CD14-positive monocyte (primary cell): ENCODE measurements at regions not wholly inside any gene's neighbourhood (a gene's known extent, or its start where the extent isn't known, plus 50 kb on each side); places are given as distances from the start of the nearest gene placed in this dataset.

Experiments
- DNase-seq, 3 donors: peaks; one replicate each; pipeline ENCODE4 v3.0.0-alpha.2; 2011 to 2022
- H2AFZ ChIP-seq: 2 replicates; pipeline ENCODE4 v1.6.0; 2012; ENCODE audit warnings: mild to moderate bottlenecking, low read depth, low read length, inconsistent platforms; ENCODE audit not compliant: insufficient read depth, poor library complexity, severe bottlenecking
- H3K27ac ChIP-seq, 2 donors: 1 replicate in 1 of 2; 2 replicates in 1 of 2; pipeline ENCODE4 v1.5.1; 2012 to 2013; ENCODE audit warnings: low read length in 2 of 2, control low read depth in 1 of 2, inconsistent platforms in 1 of 2, low read depth in 1 of 2, mild to moderate bottlenecking in 1 of 2
- H3K27me3 ChIP-seq, 2 donors: one replicate each; pipeline versions ENCODE4 v1.6.0 to v1.6.1; 2011 to 2013; ENCODE audit warnings: low read length in 2 of 2; ENCODE audit not compliant: control insufficient read depth in 2 of 2, insufficient read depth in 2 of 2
- H3K36me3 ChIP-seq, 2 donors: replicated peaks in 1 of 2; 1 replicate in 1 of 2; 2 replicates in 1 of 2; pipeline versions ENCODE4 v1.5.1 to v1.6.1; 2012 to 2013; ENCODE audit warnings: low read length in 2 of 2, control low read depth in 1 of 2, inconsistent platforms in 1 of 2, mild to moderate bottlenecking in 1 of 2; ENCODE audit not compliant: insufficient read depth in 2 of 2, control insufficient read depth in 1 of 2
- H3K4me1 ChIP-seq, 2 donors: 1 replicate in 1 of 2; 2 replicates in 1 of 2; pipeline versions ENCODE4 v1.5.1 to v1.6.1; 2012 to 2013; ENCODE audit warnings: low read length in 2 of 2, control low read depth in 1 of 2, inconsistent platforms in 1 of 2, mild to moderate bottlenecking in 1 of 2, moderate library complexity in 1 of 2; ENCODE audit not compliant: insufficient read depth in 2 of 2, control insufficient read depth in 1 of 2
- H3K4me2 ChIP-seq: replicated peaks from 2 replicates; pipeline ENCODE3; 2012; ENCODE audit warnings: low read length, moderate library complexity, mild to moderate bottlenecking; ENCODE audit not compliant: poor library complexity, severe bottlenecking; ENCODE audit errors: extremely low read depth
- H3K4me3 ChIP-seq, 3 experiments: fragments of 200-600 bp in 1 of 3; sonication (generic) in 1 of 3; replicated peaks in 1 of 3; 1 replicate in 2 of 3; 2 replicates in 1 of 3; pipeline ENCODE4 v1.5.1; 2011 to 2013; ENCODE audit warnings: low read length in 3 of 3, mild to moderate bottlenecking in 3 of 3, control low read depth in 2 of 3, low read depth in 2 of 3, inconsistent platforms in 1 of 3, moderate library complexity in 1 of 3
- H3K79me2 ChIP-seq: 2 replicates; pipeline ENCODE4 v1.6.0; 2012; ENCODE audit warnings: mild to moderate bottlenecking, control low read depth, inconsistent platforms, low read length, moderate library complexity; ENCODE audit not compliant: insufficient read depth
- H3K9ac ChIP-seq: 2 replicates; pipeline ENCODE4 v1.6.0; 2017; ENCODE audit warnings: low read length, mild to moderate bottlenecking; ENCODE audit not compliant: insufficient read depth, poor library complexity, severe bottlenecking
- H3K9me3 ChIP-seq, 2 donors: replicated peaks in 1 of 2; 1 replicate in 1 of 2; 2 replicates in 1 of 2; pipeline versions ENCODE4 v1.5.1 to v1.6.1; 2012 to 2013; ENCODE audit warnings: low read length in 2 of 2, control low read depth in 1 of 2; ENCODE audit not compliant: control insufficient read depth in 1 of 2, insufficient read depth in 1 of 2
- H4K20me1 ChIP-seq: 2 replicates; pipeline ENCODE4 v1.6.0; 2012; ENCODE audit warnings: mild to moderate bottlenecking, low read length, control low read depth, moderate library complexity; ENCODE audit not compliant: insufficient read depth
- H3K27ac Mint-ChIP-seq, 7 donors: one replicate each; pipeline ENCODE4 v1.8.0; 2020; ENCODE audit warnings: mild to moderate bottlenecking in 7 of 7, mixed read lengths in 7 of 7, moderate library complexity in 6 of 7, inconsistent platforms in 2 of 7
- H3K27me3 Mint-ChIP-seq, 3 donors: one replicate each; pipeline ENCODE4 v1.8.0; 2021 to 2022; ENCODE audit warnings: low read depth in 3 of 3, mild to moderate bottlenecking in 3 of 3, mixed read lengths in 3 of 3, moderate library complexity in 3 of 3, inconsistent platforms in 1 of 3
- H3K36me3 Mint-ChIP-seq, 2 donors: one replicate each; pipeline ENCODE4 v1.8.0; 2020; ENCODE audit warnings: mixed read lengths in 2 of 2, inconsistent platforms in 1 of 2, mild to moderate bottlenecking in 1 of 2
- H3K4me1 Mint-ChIP-seq: one replicate; pipeline ENCODE4 v1.8.0; 2020; ENCODE audit warnings: mild to moderate bottlenecking, mixed read lengths
- H3K4me3 Mint-ChIP-seq, 2 donors: one replicate each; pipeline ENCODE4 v1.8.0; 2020; ENCODE audit warnings: mild to moderate bottlenecking in 2 of 2, mixed read lengths in 2 of 2, moderate library complexity in 1 of 2
- H3K9me3 Mint-ChIP-seq, 7 donors: one replicate each; pipeline ENCODE4 v1.8.0; 2020 to 2022; ENCODE audit warnings: mixed read lengths in 7 of 7, mild to moderate bottlenecking in 6 of 7, moderate library complexity in 6 of 7, inconsistent platforms in 2 of 7
- CTCF ChIP-seq: fragments of 200-600 bp; IDR thresholded peaks from one replicate; pipeline ENCODE4 v1.8.0; 2022; ENCODE audit warnings: antibody characterized with exemption, mild to moderate bottlenecking
- WGBS: methylation state at CpG from one replicate; pipeline ENCODE4 v1.1.5; 2013; ENCODE audit warnings: missing lambda C conversion rate; ENCODE audit not compliant: insufficient coverage; 5-methylcytosine and 5-hydroxymethylcytosine counted together
- intact Hi-C, 2 donors: fragments of 100-400 bp; cut with micrococcal nuclease; formaldehyde crosslinking; loops; one replicate each; pipeline versions ENCODE4 v1.15.0 to v1.15.1; 2023

GRCh38 chr2:117519721-117520120 is 294.8 kb upstream of the DDX18 start:
- Histone ChIP-seq H3K9ac (no peak overlapping the region), H3K27me3 (no peaks in the 10 kb centered on the region), H3K36me3 (no peaks in the 10 kb centered on the region), H4K20me1 (no peaks in the 10 kb centered on the region), H3K9me3 (peaks cover 0 to 2% of the 10 kb centered on the region in 2 donors), H2AFZ (no peak overlapping the region), H3K4me1 (no peaks in the 10 kb centered on the region), H3K4me2 (no peak overlapping the region), H3K4me3 (no peak overlapping the region), H3K79me2 (no peaks in the 10 kb centered on the region), H3K27ac (no peak overlapping the region)
- Mint-ChIP-seq H3K9me3 (peaks cover 0 to 7% (median 1%) of the 10 kb centered on the region in 7 donors), H3K4me3 (no peak overlapping the region), H3K4me1 (no peaks in the 10 kb centered on the region), H3K27ac (no peak overlapping the region), H3K36me3 (no peaks in the 10 kb centered on the region), H3K27me3 (no peaks in the 10 kb centered on the region)
- DNase-seq: no peak
- intact Hi-C loops: no loop called here
- TF ChIP-seq CTCF: no peak

- Histone ChIP-seq H3K9ac (no peak overlapping the region), H3K4me2 (no peak overlapping the region), H3K27ac (no peak overlapping the region), H3K36me3 (no peaks in the 10 kb centered on the region), H3K27me3 (no peaks in the 10 kb centered on the region), H3K9me3 (peaks cover 0 to 4% of the 10 kb centered on the region in 2 donors), H3K79me2 (no peaks in the 10 kb centered on the region), H2AFZ (no peak overlapping the region), H3K4me3 (no peak overlapping the region), H3K4me1 (no peaks in the 10 kb centered on the region), H4K20me1 (no peaks in the 10 kb centered on the region)
- 0% methylated on average over 2 of the region's 2 CpGs for WGBS
- intact Hi-C loops: no loop called here
- Mint-ChIP-seq H3K9me3 (peaks cover 0 to 20% (median 4%) of the 10 kb centered on the region in 7 donors), H3K27ac (no peak overlapping the region), H3K27me3 (no peaks in the 10 kb centered on the region), H3K36me3 (no peaks in the 10 kb centered on the region), H3K4me1 (no peaks in the 10 kb centered on the region), H3K4me3 (no peak overlapping the region)
- DNase-seq: no peak
- TF ChIP-seq CTCF: no peak
These were observed 291.2 kb upstream of the DDX18 start for GRCh38 chr2:117523267-117523666.
